LNCaP clone FGC (cell line): ENCODE measurements at regions not wholly inside any gene's neighbourhood (a gene's known extent, or its start where the extent isn't known, plus 50 kb on each side); places are given as distances from the start of the nearest gene placed in this dataset.
"Not testable (repeated sequence)": the region's sequence is repeated elsewhere in the genome, so short reads cannot be mapped to it uniquely, and the experiment has no call there.

Experiments
- DNase-seq: peaks from one replicate; pipeline ENCODE4 v3.0.0-alpha.2; 2011; ENCODE audit warnings: low read depth
- H3K4me3 ChIP-seq: 2 replicates; pipeline ENCODE4 v1.5.1; 2011; ENCODE audit warnings: mild to moderate bottlenecking, low read depth, low read length, control low read depth
- TF ChIP-seq, protein P1 (sequence below): IDR thresholded peaks from 2 replicates; pipeline ENCODE4 v1.5.1; 2012; ENCODE audit warnings: mild to moderate bottlenecking; ENCODE audit not compliant: control insufficient read depth, insufficient read depth; ENCODE audit errors: extremely low read depth

DNA sequence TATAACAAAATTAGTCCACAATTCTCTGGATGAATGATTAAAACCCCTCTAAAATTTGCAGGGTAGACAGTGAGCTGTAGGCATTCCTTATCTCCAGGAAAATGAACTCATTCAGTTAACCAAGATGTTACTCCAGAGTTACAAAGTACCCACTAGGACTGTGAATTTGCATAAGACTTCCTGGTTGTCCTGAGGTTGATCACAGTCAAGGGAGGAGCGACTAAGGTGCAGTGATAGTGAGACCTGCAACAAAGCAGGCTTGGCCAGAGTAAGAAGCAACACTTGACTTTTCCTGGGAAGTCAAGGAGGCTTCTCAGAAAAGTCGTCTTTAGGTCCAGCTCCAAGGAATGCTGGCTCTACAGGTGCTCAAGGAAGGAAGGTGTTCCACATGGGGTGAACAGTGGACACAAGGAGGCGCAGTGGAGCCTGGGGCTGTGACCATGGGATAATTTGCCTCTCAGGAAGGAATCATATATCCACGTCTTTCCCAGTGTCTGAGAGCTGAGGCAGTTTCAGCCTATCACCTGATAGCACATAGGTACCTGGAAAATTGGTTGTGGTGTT, 821.1 kb upstream of the EEF2KMT start:
- TF ChIP-seq, protein P1, sequence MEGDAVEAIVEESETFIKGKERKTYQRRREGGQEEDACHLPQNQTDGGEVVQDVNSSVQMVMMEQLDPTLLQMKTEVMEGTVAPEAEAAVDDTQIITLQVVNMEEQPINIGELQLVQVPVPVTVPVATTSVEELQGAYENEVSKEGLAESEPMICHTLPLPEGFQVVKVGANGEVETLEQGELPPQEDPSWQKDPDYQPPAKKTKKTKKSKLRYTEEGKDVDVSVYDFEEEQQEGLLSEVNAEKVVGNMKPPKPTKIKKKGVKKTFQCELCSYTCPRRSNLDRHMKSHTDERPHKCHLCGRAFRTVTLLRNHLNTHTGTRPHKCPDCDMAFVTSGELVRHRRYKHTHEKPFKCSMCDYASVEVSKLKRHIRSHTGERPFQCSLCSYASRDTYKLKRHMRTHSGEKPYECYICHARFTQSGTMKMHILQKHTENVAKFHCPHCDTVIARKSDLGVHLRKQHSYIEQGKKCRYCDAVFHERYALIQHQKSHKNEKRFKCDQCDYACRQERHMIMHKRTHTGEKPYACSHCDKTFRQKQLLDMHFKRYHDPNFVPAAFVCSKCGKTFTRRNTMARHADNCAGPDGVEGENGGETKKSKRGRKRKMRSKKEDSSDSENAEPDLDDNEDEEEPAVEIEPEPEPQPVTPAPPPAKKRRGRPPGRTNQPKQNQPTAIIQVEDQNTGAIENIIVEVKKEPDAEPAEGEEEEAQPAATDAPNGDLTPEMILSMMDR: peak; percentile 42
- DNase-seq: no peak
- H3K4me3 ChIP-seq: no peak overlapping the region

DNA sequence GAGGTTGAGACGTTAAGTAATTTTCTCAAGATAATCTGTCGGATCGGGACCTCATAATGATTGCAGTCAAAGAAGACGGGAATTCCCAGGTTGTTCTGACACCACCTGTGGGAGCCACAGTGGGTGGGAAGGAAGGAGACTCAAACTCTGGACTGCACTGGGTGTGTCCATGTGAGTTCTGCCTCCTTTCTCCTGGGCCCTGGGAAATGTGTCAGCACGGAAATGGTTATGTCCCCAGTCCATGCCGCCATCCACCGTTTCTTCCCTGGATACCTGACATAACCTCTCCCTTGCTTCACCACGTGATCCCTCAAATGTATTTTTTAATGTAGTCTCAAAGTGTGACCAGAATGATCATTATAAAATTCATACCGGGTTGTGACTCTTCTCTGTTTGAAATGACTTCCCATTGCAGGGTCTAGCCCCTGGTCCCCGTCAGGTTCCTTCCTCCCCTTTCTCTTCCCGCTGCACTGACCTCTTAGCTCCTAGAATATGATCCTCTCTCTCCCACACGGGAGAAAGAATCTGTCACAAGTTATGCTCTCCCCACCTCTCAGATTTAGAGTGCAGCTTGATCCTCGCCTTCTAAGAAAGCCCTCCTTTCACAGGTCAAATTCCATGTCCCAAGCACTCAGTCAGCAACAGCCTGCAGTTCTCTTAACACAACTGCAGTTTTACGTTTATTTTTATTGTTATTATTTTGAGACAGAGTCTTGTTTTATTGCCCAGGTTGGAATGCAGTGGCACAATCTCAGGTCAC, 820.0 kb upstream of the EEF2KMT start:
- DNase-seq: no peak
- H3K4me3 ChIP-seq: no peak overlapping the region
- TF ChIP-seq, protein P1: no peak

DNA sequence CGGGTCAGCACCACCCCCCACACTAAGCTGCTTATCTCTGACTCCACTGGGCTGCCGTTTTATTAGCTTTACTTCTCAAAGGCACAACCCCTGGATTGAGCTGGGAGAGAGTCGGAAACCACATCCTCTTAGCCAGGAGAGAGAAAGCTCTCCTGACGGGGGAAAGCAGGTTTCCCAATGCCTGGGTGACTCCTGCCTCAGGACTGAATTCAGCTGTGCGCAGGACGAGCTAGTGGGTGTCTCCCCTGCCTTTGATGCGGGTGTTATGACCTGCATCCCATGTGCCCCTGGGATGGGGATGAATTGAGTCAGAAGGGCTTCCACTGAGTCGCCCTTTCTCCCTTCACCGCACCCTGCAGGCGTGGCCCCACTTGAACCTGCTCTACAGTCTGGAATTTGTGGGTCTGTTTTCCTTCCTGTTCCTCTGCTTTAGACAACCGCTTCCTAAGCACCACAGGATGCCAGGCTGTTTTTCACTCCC, 819.2 kb upstream of the EEF2KMT start:
- no peak for DNase-seq
- TF ChIP-seq, protein P1: no peak
- H3K4me3 ChIP-seq: no peak overlapping the region

DNA sequence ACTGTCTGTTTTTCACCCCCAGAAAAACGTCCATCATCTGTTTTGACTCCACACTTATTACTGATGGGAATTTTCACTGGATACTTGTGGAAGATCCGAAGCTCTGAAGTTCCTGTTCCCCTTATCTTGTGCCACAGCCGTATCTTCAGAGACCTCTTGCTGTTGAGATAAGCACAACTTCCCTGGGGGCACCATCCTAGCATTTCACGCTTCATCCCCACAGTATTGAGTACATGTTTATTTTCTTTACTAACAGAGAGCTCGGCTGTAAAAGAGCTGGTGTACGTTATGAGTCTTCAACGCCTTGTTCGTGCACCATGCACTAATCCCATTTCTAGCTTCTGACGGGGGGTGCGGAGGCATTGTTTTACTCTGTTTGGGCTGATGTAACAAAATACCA, 813.6 kb upstream of the EEF2KMT start:
- DNase-seq: no peak
- TF ChIP-seq, protein P1: no peak
- H3K4me3 ChIP-seq: no peak overlapping the region

DNA sequence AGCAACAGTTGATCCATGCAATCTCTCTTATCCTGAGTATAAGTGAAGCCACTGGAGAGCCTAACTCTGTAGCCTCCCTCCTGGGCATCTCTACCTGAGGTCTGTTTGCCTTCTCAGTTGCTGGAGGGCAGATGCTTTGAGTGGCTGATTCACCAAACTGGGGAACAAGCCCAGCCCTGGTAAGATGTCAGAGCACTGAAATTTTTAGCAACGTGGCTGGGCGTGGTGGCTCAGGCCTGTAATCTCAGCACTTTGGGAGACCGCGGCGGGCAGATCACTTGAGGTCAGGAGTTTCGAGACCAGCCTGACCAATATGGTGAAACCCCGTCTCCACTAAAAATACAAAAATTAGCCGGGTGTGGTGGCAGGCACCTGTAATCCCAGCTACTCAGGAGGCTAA, 812.0 kb upstream of the EEF2KMT start:
- H3K4me3 ChIP-seq, DNase-seq: not testable (repeated sequence)

DNA sequence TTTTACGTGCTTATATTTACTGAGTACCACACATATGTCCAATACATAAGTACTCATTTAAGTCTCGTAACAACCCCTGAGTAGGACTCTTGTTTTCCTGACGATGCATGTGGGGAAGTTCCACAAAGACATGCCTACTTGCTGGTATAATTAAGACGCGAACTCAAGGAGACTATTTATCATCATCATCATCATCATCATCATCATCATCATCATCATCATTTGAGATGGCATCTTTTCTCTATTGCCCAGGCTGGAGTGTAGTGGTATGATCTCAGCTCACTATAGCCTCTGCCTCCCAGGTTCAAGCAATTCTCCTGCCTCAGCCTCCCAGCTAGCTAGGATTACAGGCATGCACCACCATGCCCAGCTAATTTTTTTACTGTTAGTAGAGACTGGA, 809.9 kb upstream of the EEF2KMT start:
- TF ChIP-seq, protein P1: no peak
- H3K4me3 ChIP-seq: no peak overlapping the region
- no peak for DNase-seq

DNA sequence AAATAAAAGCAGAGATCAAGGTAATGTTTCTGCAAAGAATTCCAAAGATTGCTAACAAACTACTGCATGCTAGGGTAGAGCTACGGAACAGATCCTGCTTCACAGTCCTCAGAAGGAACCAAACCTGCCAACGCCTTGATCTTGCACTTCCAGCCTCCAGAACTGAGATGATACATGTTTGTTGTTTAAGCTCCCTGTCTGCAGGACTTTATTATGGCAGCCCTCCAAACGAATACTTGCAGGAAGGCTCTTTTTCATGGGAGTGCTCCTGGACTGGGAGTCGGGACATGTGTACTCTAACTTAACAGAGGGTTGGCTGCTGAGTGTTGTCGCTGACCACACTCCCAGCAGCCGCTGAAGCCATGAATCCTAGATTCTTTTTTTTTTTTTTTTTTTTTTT, 808.8 kb upstream of the EEF2KMT start:
- no peak overlapping the region for H3K4me3 ChIP-seq
- no peak for DNase-seq
- TF ChIP-seq, protein P1: no peak
